SK-N-SH treated with all-trans-retinoic acid at 6 μM for 48 hours (cell line): ENCODE measurements at regions not wholly inside any gene's neighbourhood (a gene's known extent, or its start where the extent isn't known, plus 50 kb on each side); places are given as distances from the start of the nearest gene placed in this dataset.

Experiments
- ARNTL ChIP-seq: fragments of 450-650 bp; formaldehyde crosslinking; IDR thresholded peaks from 2 replicates; pipeline ENCODE4 v1.5.0; 2020; ENCODE audit warnings: low read depth, mild to moderate bottlenecking, moderate library complexity, borderline replicate concordance
- CSDC2 ChIP-seq: fragments of 250-450 bp; sonication (Bioruptor Pico); IDR thresholded peaks from 2 replicates; pipeline ENCODE4 v1.5.0; 2020; ENCODE audit warnings: mild to moderate bottlenecking, moderate library complexity
- ZNF8 ChIP-seq: fragments of 450-650 bp; formaldehyde crosslinking; IDR thresholded peaks from 2 replicates; pipeline ENCODE4 v1.5.0; 2020; ENCODE audit warnings: mild to moderate bottlenecking, moderate library complexity

- TF ChIP-seq ARNTL (CRISPR knock-in tag) (no peak), CSDC2 (CRISPR knock-in tag) (no peak), ZNF8 (CRISPR knock-in tag) (no peak)
These were observed 204.7 kb upstream of the DACH1 start for GRCh38 chr13:72071713-72072112.
